G401 (cell line): ENCODE measurements at regions not wholly inside any gene's neighbourhood (a gene's known extent, or its start where the extent isn't known, plus 50 kb on each side); places are given as distances from the start of the nearest gene placed in this dataset.

Experiments used
- DNase-seq: peaks from one replicate; pipeline ENCODE4 v3.0.0-alpha.2; 2015; ENCODE audit warnings: low spot score
- in situ Hi-C: cut with HindIII; loops from 2 replicates; pipeline ENCODE4 v1.10.0; 2016; ENCODE audit warnings: low sequenced_read_pairs, mixed read lengths

DNA sequence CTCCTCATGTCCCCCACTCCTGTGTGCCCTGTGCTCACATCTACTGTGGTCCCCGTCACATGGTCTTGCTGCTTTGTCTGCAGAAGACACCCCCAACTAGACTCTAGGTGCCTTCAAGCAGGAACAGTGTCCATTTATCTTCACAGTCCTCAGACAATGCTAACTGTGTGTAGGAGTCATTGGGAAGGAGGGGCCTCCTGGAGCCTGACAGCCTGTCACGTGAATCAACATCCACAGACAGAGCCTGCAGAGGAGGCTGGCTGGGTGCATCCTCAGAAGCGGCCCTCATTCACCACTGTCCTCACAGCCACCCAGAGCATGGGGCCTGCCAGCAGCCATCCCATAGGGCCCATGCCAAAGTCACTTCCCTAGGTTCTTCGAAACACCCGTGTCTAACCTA is 98.7 kb downstream of the MED10 start:
- no peak for DNase-seq
- in situ Hi-C loops: no loop called here

DNA sequence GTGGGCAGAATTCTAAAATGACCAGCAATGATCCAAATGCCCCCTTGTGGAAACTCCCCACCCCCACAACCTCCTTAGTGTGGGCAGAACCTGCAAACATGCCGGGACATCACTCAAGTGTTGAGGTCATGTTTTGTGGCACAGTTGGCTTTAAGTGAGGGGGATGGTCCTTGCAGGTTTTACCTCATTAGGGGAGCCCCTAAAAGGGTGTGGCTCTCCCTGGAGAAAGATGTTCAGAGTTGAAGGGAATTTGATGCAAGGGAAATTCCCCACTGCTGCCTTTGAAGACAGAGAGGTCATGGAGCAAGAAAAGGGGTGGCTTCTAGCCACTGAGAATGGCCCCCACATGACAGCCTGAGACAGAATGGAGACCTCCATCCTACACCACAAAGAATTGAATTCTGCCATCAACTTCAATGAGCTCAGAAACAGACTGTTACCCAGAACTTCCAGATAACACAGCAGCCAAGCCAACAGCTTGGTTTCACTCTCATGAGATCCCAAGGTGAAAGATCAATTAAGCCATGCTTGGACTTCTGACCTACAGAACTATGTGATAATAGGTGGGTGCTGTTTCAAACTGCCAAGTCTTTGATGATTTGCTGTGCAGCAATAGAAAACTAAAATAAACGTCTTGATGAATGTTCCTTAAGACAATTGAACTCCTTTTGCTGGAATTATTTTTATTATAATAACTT is 103.4 kb downstream of the MED10 start:
- in situ Hi-C loops: no loop called here

DNA sequence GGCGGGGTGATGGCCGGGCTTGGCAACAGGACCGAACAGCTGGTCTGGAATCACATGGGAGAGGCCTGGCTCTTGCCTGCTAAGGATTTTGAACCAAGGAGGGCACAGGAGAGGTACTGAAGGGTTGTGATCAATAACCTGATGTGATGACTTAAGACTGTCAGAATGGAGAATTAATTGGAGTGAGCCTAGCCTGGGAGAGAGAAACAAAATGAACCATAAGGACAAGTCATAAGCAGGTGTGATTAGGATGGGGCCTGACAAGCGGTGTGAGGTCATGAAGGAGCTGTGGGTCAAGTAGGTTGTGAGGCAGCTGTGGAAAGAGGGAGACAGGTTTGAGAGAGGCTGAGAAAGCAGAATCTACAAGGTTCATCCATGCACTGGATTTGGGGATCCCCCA is 104.6 kb downstream of the MED10 start:
- in situ Hi-C loops: no loop called here
- no peak for DNase-seq

More for the DNA sequence above, 103.4 kb downstream of the MED10 start:
- no peak for DNase-seq

DNA sequence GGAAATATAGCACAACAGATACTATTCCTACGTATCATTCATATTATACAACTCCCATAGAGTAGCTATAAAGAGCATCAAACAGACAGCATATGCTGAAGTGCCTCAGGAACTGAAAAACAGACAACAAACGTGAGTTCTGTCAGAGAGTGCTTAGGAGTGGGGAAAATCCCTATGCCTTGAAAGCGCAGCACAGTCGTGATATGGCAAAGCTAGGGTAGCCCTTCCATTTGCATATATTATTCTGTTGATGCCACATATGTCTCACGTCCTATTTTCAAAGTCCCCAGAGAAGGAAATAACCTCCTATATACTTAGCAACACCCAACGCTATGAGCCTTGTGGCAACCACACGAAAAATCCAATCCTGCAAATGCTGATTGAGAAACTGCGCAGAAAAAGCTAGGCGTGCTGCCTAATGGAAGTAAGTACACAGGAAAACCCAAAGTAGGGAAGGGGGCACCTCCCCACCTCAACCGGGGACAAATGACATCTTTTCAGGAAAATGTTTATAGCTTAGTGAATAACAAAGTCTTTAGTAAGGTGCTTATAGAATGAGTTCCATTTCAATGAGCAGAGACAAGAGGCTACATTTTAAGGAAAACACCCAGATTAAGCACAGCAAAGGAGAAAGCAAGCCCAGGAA is 105.1 kb downstream of the MED10 start:
- no peak for DNase-seq
- in situ Hi-C loops: no loop called here

DNA sequence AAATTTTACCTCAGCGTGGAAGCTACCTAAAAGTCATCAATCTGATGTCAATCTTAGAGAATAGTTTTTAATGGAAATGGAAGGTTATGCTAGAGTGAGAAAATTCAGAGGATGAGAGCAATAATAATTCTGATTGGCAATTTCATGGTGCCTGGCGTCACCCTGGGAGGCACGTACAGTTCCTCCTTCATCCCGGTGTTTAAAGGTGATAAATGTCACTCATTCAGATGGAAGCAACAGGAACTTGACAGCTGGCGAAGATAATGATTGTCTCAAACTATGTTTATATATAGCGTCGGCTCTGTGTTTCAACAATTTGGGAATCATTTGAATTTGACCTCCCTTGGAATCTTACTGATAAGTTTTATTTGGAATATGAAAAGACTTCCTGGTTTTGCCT is 108.4 kb downstream of the MED10 start:
- in situ Hi-C loops: no loop called here
- DNase-seq: no peak

DNA sequence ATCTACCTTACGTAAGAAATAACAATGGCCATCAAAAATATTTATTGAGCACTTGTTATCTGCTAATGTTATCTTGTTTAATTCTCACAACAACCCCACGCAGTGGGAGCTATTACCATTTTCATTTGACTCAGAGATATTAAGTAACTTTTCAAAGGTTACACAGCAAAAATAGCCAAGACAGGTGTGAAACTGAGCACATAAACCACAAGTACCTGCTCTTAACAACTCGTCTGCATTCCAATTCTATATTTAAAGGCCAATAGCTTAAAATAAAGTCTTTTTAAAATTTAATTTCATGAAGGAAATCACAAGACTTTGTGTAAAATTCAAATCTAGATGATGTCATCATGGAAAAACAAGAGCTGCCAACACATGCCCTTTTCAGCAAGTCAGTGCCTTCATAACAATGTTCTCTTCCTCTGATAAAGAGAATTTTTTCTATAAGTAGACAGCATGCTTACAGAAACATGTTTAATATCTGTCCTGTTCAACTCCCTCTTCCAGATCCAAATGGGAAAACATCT is 111.6 kb downstream of the MED10 start:
- in situ Hi-C loops: no loop called here
- DNase-seq: no peak

DNA sequence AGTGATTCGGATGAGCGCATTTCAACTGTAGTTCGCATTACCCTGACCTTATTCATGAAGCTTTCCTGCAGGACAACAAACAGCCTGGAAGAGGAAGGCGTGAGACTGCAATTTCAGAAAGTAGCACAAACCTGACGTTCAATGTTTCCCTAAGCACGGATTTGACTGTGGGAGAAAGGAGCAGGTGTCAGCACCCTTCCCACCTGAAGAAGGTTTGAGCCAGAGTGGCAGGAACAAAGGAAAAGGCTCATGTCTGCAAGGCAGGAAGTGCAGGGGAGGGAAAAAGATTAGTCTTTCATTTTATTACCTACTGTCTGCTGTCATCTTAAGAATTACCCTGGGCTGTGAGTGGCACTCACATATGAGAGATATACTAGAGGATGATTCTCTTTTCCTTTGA is 114.0 kb downstream of the MED10 start:
- in situ Hi-C loops: no loop called here
- DNase-seq: no peak

DNA sequence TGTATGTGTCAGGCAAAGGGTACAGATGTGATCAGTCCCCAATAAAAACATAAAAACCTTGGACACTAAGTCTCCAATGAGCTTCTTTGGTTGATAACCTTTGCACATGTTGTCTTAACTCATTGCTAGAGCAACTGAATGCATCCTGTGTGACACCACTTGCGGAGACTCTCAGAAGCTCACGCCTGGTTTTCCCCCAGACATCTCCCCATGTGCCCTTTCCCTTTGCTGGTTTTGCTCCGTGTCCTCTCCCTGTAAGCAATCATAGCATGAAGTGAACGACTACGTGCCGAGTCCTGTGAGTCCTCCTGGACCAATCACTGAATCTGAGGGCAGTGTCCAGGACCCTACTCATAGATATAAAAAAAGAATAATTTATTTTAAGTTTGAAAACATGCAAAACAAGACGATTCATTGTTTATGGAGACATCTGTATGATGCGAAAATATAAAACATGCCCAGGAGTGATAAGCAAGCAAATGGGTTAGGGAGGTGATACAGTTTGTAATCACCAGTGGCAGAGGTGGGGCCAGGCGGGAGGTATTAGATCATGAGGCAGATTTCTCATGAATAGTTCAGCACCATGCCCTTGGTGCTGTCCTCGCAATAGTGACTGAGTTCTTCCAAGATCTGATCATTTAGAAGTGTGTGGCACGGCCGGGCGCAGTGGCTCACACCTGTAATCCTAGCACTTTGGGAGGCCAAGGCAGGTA is 115.5 kb downstream of the MED10 start:
- no peak for DNase-seq
- in situ Hi-C loops: no loop called here

DNA sequence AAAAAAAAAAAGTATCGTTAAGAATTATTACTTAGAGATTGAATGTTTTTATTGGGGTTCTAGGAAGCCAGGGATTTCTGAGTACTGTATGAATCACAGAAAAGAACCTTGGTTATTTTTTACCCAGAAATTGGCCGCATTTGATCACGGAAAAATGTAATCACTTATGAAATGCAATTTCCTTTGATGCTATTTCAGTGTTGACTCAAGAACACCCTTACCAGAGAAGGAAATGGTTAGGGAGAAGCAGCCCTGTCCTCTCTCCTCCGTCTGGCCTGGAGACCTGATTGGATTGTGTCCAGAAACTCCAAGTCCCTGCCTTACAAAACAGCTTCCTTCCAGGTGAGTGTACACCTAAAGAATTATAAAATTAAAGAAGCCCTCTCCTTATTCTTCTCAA is 116.7 kb downstream of the MED10 start:
- DNase-seq: no peak

DNA sequence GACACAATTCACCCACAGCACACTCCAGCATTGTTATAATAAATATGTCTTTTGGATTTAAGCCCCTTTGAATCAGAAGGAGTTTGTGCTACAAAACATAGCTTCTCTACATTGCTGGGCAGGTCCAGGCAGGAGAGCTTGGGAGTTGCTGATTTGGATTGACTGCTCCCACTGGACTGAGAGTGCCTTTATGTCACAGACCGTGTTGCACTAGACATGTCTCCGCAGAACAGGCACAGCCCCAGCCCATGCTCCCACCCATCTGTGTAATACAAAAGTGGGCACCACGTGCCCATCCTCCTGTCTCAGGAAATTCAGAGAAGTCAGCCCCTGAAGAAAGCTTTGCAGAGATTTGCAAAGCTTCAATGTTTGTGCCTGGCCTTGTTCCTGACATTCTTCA is 117.1 kb downstream of the MED10 start:
- no peak for DNase-seq
- in situ Hi-C loops: no loop called here

More for the DNA sequence above, 116.7 kb downstream of the MED10 start:
- in situ Hi-C loops: no loop called here

DNA sequence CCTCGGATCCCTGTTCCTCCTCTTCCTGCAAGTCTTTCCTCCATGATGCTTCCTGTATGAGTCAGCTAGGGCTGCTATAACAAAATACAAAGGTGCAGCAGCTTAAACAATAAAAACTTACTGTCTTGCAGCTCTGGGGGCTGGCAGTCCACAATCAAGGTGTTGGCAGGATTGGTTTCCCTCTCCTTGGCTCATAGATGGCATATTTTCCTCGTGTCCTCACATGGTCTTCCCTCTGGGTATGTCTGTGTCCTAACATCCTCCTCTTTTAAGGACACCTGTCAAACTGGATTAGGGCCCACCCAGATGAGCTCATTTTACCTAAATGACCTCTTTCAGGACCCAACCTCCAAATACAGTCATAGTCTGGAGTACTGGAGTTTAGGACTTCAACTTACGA is 117.5 kb downstream of the MED10 start:
- DNase-seq: no peak
- in situ Hi-C loops: no loop called here

DNA sequence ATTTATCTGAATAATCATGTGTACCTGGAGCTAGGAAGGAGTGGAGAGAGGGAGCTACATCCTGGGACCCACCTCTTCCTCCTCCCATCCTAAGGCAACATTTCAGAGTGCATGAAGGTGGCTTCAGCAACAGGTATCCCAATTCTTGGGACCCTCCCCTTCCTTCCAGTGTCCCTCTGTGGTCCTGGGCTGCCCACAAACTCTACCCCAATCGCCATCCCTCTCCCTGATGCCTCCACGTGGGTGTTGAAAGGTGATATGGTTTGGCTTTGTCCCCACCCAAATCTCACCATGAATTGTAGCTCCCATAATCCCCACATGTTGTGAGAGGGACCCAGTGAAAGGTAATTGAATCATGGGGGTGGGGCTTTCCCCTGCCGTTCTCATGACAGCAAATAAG is 121.4 kb downstream of the MED10 start:
- in situ Hi-C loops: no loop called here
- DNase-seq: no peak

DNA sequence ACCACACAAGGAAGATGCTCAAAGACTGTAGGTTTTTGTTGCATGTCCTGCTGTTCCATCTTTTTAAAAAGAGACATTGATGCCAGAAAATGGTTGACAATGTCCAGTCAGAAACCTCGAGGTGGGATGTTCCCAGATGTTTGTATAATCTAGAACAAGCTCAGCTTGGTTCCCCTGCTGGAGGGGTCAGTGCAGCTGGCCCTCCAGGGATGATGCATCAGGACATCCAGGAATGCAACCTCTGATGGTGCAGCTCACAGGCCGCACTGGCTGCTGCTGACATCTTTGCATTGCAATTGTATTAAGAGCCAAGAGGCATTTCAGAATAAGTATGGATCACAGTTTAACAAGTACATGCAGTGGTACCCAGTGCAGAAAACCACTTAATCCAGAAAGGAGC is 122.4 kb downstream of the MED10 start:
- in situ Hi-C loops: no loop called here

DNA sequence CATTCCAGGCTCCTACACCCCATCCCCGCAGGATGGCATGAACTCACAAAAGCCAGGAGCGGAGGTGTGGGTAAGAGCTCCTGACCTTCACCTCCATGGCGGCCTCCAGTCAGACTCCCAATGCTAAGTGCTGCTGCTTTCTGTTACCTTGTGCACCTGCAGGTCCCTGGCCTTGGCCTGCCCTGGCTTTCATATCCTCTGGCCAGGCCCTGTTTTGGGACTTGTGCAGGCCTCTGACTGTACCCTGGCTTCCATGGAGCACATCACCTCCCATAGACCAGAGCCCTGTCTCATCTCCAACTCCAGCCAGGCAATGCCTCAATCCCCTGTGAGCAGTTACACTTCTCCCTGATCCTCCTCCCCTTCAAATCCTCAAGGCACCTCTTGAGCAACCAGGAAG is 124.5 kb downstream of the MED10 start:
- in situ Hi-C loops: no loop called here
- no peak for DNase-seq

More for the DNA sequence above, 122.4 kb downstream of the MED10 start:
- no peak for DNase-seq

DNA sequence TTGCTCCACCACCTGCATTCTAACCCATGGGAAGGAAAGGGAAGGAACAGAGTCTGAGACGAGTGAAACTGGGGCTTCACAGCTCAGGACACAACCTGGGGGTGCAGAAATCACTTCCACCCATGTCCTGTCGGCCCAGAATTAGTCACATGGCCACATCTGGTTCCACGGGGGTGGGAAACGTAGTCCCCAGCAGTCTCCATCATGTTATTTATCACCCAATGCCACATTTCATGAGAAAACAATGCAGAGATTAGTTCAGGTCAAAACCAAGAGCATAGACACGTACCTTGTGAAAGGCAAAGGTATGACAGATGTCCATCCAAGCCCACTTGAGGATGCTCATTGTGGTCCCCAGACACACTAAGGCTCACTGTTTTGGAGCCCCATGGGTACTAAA is 125.1 kb downstream of the MED10 start:
- in situ Hi-C loops: no loop called here
- no peak for DNase-seq

DNA sequence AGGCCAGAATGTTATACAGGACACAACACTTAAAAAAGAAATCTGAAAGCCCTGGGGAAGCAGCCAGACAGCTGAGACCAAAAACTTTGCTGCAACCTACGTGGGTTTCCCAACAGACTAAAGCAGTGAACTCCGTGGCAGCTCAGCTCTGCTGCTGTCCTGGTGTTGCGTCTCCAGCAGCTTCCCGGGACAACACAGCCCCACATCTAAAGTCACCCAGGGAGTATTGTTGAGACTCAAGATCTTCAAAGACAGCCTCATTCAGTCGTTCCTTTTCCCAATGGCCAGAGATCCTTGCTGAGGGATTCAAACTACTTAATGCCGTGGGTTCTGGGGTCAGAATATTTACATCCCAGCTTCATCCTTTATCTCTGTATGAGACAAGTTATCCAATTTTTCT is 125.8 kb downstream of the MED10 start:
- DNase-seq: no peak
- in situ Hi-C loops: no loop called here

DNA sequence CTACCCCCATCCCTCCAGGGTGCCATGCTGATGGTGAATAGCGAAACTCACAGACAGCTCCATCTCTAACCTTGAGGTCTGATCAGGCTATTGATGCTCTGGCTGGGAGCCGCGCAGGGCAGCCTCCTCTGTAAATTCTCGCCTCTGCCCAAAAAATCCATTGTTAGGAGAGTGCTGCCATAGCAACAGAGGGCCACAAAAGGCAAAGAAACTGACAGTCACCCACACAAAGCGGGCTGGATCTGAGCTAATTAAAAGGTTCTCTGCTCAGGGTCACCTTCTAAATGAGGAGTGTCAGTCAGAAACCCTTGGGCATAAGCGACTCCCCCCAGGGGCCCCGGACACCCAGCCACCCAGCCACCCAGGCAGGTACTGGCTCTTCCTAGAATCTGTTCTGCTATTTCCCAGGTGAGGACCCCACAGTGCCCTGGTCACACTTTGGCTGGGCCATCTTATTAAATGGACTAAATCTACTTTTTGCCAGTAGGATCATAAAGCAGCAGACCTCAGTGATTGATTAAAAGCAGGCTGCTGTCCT is 126.7 kb downstream of the MED10 start:
- no peak for DNase-seq
- in situ Hi-C loops: no loop called here

DNA sequence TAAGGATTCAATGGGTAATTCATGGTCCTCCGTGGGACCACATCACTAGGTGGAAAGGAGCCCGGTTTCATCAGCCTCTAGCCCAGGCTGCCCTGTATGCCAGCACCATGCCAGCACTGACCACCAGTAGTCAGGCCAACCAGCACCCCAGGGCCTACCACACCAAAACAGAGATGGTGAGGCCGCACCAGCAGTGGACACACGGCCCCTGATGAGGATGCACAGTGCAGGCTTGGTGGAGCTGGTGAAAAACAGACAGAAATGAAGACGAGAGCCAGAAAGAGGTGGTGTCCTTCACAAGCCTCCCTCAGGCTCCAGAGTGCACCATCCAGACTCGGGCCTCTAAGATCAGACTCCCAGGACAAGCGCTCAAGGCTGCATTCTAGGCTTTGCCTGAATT is 128.2 kb downstream of the MED10 start:
- in situ Hi-C loops: no loop called here
- no peak for DNase-seq

DNA sequence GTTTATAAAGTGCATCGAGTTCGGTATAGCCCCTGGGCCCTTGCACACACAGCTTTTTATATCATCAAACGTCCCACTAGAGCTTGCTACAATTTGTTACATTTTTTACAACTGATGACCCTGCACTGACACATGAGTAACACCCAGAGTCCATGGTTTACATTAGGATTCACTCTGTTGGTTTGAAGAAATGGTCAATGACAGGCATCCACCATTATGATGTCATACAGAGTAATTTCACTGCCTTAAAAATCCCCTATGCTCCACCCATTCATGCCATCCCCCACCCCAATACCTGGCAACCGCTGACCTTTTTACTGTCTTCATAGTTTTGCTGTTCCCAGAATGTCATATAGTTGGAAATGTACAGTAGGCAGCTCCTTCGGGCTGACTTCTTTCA is 130.2 kb downstream of the MED10 start:
- DNase-seq: no peak
- in situ Hi-C loops: no loop called here

DNA sequence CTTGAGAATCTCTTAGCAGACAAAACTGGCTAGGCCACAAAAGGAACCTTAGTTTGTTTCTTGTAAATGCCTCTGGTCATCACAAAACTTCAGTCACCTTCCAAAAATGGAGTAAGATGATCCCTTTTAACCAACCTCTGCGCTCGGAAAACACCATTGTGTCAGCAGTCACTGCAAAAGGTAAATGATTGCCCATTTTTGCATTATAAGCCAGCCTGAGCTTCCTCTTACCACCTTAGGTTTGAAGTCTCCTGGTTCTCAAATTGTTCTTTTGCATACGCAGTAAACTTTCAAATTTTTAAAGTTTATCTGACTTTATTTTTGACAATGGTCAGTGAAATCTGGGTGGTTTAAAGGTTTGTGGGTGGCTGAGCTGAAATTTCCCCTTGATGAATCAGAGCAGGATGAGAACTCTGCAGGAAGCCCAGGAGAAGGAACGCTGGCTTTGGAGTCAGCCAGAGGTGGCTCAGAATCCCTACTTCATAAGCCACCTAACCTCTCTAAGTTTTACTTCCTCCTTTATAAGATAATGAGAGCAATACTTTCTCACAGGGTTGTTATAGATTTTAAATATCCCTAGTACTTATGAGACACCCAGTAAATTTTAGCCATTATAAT is 131.4 kb downstream of the MED10 start:
- no peak for DNase-seq
- in situ Hi-C loops: no loop called here
